ENCODE measurements at regions not wholly inside any gene's neighbourhood (a gene's known extent, or its start where the extent isn't known, plus 50 kb on each side); places are given as distances from the start of the nearest gene placed in this dataset.
"Not testable (repeated sequence)": the region's sequence is repeated elsewhere in the genome, so short reads cannot be mapped to it uniquely, and the experiment has no call there.

DNA sequence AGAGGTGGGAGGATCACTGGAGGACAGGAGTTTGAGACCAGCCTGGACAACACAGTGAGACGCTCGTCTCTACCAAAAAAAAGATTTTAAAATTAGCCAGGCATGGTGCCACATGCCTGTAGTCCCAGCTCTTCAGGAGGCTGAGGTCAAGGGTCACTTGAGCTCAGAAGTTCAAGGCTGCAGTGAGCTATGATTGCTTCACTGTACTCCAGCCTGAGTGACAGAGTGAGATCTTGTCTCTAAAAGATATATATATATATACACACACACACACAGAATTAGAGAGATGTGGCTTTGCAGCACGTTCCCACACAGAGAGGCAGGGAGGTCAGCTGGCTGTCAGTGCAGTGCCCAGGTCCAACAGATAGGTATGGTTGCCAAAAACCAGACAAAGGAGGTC is 363.4 kb downstream of the BCL2L11 start:
- not testable (repeated sequence) for TF ChIP-seq POLR2A (IDR thresholded peaks at IDR 0.05)
- TF ChIP-seq, protein P1, sequence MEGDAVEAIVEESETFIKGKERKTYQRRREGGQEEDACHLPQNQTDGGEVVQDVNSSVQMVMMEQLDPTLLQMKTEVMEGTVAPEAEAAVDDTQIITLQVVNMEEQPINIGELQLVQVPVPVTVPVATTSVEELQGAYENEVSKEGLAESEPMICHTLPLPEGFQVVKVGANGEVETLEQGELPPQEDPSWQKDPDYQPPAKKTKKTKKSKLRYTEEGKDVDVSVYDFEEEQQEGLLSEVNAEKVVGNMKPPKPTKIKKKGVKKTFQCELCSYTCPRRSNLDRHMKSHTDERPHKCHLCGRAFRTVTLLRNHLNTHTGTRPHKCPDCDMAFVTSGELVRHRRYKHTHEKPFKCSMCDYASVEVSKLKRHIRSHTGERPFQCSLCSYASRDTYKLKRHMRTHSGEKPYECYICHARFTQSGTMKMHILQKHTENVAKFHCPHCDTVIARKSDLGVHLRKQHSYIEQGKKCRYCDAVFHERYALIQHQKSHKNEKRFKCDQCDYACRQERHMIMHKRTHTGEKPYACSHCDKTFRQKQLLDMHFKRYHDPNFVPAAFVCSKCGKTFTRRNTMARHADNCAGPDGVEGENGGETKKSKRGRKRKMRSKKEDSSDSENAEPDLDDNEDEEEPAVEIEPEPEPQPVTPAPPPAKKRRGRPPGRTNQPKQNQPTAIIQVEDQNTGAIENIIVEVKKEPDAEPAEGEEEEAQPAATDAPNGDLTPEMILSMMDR (IDR thresholded peaks at IDR 0.05), result not testable (repeated sequence)

All from esophagus squamous epithelium (tissue), 4 donors.